GDM1 (cell line): ENCODE measurements at regions not wholly inside any gene's neighbourhood (a gene's known extent, or its start where the extent isn't known, plus 50 kb on each side); places are given as distances from the start of the nearest gene placed in this dataset.

ENCODE experiments used
- DNase-seq: peaks from one replicate; lab custom pipeline; 2025; lab: John Stamatoyannopoulos, UW

DNA sequence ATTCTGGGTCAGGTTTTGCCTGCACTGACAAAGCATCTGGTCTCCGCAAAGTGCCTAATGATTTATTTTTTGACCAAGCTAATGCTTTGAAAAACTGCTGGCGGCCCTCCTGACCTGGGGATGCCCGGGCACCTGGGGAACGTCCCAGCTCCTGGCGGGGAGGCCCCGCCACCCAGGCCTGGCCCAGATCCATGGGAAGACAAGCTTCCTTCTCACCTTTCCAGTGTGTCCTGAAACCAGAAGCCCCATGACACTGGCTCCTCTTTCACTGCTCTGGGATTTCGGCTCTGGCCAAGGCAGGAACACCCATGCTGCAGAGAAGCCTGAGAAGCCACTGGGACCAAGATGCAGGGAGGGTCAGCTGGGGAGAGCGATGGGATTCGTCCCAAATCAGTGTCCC lies 144.1 kb downstream of the SEC61B start:
- no peak for DNase-seq

DNA sequence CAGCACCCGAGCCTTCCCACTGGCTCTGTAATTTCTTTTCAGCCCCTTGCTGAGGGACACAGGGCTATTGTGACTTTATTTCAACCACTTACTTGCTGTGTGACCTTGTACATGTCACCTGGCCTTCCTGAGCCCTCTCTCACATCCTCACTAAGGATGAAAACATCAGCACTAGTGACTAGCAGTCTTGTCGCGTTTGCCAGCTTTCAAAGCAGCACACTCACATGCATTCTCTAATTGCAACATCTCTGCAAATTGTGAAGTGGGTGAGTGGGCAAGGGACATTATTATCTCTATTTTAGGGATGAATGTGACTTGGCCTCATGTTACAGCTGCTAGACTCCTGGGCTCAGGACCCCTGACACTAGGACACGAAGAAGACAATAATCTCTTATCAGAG lies 144.5 kb downstream of the SEC61B start:
- DNase-seq = no peak

DNA sequence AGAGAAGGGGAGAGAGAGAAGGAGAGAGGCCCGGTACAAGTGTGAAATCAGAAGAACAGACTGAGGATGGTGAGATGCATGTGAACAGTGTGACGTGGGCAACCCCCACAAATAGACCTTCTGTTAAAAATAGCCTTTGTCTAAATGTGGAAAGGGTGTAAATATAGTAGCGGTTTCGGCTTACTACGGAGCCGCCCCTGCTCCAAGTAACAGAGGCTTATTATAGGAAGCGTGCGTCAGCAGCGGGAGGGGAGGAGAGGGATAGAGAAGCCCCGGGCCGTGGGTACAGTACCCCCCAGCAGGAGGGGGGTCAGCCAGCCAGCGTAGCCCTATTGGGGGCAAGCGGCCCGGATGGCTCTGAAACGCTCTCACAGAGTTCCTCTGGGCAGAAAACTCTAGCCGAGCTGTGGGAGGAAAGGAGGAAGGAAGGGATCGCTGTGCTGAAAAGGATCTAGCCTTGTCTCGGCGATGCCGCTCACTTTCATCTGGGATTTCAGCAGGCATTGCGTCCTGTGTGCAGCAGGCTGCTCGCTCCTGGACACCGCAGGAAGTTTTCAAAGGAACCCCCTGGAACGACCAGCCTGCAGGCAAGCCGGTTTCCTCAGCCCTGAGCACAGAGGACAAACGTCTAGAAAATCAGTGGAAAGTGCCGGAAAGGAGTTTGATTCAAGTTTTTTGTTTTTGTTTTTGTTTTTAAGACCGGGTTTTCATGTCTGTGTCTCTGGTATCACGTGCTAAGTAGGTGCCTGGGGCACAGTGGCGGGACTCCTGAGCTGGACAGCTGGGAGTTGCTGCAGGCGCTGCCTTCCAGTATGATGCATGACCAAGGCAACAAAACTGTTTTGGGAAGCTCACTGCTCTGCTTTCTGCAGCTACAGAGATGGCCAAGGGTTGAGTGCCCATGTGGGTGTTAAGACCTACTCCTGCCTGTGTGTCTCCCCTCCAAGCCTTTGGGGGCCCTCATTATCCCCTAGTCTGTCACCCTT lies 146.6 kb downstream of the SEC61B start:
- DNase-seq = no peak

DNA sequence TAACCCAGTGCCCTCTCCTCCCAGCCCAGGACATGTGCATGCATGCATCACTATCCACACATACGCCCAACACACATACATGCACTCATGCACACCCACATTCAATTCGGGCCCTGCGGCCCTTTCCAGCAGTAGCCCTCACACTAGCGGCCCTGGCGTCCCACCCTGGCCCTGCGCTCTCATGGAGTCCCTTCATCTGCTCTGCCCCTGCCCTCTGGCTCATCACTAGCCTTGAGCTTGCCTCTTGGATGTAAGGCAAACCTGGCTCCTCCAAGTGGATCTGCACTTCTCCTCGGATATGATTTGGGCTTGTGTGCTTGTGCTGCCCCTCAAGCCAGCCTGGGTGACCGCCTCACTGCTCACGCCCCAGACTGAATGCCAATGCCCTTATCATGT lies 147.2 kb downstream of the SEC61B start:
- DNase-seq = no peak

DNA sequence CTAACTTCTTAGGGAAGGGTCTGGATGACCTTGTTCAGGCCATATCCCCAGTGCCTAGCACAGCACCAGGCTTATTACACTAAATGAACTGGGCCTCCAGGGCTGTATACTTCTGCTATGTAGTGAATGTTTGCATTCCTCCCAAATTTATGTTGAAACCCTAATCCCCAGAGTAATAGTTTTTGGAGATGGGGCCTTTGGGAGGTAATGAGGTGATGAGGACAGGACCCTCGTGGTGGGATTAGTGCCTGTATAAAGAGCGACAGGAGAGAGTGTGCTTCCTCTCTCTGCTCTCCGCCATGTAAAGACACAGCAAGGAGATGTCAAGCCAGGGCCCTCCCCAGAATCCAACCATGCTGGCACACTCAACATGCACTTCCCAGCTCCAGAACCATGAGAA lies 148.3 kb downstream of the SEC61B start:
- no peak for DNase-seq

DNA sequence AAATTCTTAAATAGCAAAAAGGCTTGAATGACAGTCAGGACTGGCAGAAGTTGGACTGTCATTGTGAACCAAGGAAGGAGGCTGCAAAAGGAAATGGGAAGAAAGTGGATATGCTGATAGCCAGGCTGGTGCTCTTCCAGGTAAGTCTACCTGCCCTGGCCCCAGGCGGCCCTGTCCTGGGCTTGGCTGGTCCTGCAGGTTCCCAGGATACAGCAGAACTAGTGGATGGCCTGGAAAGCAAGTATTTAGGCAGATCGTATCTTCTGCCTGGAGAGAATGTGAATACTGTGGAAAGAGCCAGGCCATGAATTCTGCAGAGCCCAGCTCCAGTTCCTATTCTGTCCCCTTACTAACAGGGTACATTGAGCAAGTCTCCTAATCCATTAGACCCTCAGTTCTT lies 149.3 kb downstream of the SEC61B start:
- DNase-seq = no peak

DNA sequence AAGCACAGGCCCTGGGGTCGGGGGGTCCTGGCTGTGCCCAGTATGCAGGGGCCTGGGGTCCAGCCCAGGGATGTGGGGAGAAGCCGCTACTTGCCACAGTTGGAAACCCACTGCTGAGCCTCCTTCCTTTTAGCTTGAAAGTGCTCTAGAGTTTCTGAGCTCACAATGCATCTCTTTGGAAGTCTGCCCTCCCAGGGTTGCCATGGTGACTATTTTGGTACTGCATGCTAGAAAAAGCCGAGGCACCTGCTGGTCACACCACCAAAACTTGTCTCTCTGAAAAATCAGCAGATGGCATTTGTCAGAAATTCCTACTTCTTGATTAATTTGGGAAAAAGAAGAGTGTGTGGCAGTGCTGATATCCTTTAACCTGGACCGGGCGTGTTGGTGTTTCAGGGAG lies 151.8 kb downstream of the SEC61B start:
- no peak for DNase-seq

DNA sequence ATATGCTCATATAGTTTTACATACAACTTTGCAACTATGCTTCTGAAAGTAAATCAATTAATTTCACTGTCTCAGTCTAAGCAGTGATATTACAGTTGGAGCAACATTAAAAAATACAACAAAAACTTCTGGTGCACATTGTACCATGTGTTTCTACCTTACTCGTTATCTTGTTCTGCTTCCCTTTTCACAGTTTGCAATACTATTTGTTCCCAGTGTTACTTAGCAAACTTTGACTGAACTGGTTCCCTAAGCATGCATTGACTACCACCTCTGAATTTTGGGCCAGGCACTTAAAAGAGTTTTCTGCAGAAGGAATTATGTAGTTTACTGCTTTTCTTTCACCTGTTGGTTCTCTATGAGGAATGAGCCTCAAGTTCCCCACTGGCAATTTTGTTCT lies 152.7 kb downstream of the SEC61B start:
- no peak for DNase-seq

DNA sequence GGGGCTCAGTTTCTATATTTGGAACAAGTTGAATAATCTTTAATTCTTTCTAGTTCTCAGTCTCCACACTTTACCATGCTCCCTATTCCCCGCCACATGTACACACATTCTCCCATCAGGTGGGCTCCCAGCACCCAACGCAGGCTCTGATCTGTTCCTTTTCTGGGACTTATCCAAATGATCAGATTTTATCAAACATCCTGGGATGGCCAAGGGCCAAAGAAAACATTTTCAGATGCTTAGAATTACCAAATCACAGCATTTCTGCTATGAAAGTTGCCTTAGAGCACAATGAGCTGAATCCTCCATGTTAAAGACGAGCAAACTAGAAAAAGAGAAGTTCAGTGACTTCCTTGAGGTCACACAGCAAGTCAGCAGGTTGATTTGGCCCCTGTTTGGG lies 153.4 kb downstream of the SEC61B start:
- no peak for DNase-seq

DNA sequence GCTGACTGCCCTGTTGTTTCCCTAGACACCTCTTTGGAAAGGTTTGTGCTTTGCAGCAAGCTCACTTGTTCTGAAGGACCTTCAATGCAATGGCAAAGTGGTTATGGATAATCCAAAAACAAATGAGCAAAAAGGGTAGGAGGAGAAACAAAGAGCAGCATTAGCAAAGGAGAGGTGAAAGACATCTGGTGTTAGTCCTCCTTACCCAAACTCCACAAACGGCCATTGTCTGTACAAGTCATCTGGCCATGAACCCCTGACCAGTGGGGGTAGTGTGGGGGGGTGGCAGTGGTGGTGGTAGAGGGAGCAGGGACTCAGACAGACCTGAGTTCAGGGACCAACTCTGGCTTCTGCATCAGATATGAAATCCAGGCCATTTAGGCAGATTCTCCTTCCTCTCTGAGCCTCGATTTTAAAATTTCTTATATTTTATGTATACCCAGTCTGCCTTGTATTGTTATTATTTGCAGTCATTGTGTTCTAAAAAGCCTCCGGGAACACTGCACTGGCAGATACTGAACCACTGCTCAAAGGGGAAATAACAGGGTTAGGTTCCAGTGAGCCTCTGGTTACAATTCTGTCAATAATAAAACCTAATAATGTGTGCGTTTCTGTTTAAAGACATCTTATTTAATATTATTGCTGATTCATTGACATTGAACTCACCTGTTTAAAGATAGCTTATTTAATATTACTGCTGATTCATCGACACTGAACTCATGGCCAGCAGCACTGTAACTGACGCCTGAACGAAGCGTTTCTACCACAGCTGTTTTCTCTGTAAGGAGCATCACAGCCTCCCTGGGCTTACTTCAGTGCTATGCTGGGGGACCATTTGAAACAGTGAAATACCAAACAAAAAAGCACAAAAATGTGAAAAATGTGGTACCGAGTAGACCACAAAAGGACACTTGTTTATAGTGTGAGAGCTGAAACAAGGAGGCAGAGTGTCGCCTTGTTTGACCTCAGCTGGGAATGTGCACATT lies 156.0 kb downstream of the SEC61B start:
- DNase-seq = no peak

DNA sequence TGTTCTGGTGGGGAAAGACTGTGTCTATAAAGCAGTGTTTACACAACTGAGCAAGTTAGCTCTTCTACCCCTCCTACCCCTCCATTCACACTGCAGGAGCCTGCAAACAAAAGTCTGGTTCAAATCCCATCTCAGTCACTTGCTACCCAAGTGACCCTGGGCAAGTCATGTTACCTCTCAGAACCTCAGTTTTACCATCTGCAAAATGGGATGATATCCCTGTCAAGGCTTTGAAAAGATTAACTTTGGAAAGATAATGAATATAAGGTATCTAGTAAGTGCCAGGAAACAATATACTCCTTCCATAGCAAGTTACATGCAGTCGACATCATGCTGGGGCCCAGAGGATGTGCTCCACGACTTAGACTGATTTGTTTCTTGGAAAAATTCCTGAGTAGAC lies 161.5 kb downstream of the SEC61B start:
- DNase-seq = no peak

DNA sequence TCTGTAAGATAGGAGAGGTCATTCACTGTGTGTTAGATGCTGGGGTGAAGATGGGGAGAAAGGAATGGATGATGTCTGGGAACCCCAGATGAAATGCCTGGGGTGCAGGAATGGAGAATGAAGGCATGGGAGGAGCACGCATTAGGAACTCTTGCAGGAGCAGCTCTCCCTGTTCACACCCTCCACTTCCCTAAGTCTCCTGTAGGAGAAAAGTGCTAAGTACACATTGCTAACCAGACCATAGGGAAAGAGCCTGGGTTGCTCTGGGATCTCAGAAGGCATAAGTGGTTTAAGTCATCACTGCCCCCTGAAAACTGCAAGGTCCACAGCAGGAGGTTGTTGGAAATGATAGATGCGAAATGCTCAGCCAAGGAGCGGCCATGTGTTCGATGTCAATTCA lies 163.1 kb downstream of the SEC61B start:
- DNase-seq = no peak

DNA sequence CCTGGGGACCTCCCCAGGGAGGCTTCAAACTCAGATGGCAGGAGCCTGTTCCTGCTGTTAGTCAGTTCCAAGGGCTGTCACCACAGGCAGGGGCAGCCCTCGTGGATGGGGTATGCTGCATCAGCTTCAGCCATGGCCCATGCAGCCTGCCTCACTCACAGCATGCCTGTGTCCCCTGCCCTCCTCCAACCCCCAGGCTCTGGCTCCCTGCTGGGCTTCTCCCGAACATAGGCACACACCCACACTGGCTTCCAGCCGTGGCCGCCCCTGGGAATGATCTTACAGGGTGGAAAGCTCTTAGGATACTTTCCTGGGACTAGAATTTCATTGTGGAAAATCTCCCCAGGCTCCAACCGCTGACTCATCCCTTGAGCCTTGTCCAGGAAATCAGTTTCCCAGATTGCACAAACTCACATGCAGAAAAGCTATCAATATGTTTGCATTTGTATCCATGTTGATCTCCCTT lies 163.8 kb downstream of the SEC61B start:
- no peak for DNase-seq

DNA sequence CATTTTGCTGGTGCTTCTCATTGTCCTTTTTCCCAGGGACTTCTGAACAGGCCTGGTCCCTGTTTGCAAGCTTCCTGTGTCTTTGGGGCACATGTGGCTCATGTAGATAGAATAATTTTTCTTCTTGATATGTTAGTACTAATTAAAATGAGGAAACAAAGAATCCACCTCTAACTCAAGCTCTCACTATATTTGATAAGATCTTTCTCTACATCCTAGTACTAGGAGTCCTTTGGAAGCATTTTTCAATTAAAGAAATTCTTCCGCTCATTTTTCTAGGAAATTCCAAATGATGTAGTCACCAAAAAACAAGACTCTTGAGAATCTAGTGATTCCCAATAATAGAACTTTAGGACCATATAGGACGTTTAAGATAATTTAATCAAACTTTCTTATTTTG lies 165.3 kb downstream of the SEC61B start:
- no peak for DNase-seq

DNA sequence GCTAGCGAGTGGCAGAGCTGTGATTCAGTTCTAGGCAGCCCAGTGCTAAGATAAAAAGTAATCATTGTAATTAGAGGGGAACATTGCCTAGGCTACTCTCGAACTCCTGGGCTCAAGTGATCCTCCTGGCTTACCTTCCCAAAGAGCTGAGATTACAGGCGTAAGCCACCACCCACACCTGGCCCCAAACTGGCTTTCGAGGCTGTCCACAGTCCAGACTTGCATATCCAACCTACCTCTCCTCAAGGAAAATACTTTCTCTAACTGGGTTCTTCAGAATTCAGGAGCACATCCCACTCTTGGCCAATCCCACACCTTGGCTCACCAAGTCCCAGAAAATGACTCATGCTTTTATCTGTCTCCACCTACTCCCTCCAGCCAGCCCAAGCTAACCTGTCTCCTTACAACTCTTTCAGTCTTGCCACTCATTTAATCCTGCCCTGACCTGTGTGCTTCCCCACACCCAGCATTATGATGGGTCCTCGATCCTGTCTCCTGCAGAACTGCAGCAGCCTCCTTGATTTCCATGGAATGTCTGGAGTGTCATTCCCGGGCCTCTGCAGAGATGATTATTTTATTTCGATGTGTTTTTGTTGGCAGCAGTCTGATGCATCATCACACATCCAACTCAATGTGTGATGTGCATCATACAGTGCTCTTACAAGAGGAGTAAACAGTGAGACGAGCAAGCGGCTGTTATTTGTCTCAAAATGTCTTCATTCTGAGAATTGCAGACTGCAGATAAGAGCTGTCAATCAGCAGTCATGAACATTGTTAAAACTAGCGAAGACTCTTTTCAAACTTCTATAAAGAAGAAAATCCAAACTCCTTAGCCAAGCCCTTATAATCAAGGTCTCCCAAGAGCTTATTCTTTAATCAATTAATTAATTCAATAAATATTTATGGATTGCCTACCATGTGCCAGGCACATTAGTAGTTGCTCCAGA lies 167.3 kb downstream of the SEC61B start:
- no peak for DNase-seq

DNA sequence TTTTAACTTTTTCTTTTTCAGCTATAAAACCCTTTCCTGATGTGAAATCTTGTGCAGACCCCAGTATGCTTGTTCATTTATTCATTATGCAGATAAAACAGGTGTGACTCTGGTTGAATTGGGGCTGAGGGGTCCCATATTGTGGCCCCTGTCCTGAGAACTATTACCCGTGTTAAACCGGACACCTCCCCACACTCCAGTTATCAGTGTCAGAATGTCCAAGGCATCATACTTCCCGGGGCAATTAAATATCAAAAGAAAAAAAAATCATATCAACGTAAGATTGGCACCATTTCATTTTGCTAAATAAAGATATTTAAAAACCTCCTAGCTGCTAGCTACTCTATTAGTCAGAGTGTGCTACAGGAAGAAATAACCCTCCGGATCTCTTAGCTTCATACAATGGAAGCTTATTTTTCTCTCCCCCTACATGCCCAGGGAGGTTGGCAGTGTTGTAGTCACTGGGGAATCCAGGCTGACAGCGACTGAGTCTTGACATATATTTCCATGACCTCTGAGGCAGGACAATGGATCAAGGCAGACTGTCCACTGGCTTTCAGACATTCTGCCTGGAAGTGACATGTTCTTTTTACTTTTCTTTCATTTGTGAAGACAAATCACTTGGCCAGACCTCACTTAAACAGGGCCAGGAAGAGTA lies 170.0 kb downstream of the SEC61B start:
- DNase-seq = no peak

DNA sequence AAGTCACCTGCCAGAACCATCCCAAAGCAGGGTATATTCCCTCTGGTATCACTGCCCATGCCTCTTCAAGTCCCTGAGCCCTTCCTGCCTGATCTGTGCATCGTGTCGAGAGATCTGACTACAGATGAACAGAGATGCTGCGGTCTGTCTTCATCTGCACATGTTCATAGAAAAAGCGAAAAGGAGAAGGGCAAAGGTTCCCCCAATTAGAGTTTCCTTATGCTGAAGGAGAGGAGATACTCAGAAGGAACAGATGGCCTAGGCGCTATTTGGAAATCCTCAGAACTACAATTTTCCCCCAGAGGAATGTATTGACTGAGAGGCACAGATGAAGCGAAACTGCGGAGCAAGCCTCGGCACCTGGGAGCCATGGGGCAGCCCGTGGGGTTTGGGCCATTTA lies 170.9 kb downstream of the SEC61B start:
- no peak for DNase-seq

DNA sequence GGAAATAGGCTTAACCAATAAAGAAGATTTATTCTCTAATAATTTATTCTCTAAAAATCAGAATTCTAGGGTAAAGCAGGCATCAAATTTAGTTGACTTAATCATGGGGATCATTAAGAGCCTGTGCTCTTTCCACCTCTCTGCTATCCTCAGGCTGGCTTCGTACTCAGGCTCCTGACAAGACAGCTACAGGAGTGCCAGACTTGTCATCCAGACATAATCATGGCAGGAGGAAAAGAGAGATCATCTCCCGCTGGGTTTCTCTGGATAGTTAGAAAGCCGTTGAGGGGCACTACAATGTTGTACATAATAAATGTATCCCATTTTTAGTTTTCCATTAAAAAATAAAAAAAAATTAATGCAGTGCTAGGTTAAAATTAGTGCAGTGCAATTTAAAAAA lies 171.9 kb downstream of the SEC61B start:
- no peak for DNase-seq

DNA sequence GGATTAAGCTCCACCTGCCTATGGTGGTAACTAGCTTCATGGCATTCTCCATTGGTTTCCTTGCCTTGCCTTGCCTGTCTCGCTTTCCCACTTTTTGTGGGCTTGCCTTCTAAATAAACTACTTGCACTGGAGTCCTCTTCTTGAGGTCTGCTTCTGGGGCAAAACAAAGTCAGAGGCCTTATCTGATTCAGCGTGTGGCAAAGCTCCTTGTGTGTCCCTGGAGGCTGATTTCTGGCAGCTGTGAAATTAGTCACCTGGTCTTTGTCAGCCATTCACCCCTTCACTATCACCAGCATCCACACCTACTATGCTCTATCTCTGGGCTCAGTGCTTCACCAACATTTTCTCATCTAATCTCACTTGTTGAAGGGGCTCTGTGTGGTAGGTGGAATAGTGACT lies 176.2 kb downstream of the SEC61B start:
- no peak for DNase-seq

DNA sequence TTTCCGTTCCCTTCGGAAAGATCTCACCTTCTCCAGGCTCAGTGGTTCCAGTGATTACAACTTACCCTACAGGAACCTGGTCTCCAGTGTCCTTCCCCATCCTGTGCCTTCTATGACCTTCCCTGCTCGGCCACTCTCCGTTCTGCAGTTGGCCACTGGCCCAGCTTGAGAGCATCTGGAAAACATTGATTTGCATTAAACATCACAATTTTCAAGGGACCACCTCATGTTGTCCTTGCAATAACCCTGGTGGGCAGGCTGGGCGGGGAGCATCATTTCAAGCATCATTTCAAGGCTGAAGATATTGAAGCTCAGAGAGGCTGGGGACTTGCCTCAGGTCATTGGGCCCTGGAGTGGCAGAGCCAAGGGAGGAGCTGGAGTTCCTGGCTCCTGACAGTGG lies 177.4 kb downstream of the SEC61B start:
- no peak for DNase-seq

DNA sequence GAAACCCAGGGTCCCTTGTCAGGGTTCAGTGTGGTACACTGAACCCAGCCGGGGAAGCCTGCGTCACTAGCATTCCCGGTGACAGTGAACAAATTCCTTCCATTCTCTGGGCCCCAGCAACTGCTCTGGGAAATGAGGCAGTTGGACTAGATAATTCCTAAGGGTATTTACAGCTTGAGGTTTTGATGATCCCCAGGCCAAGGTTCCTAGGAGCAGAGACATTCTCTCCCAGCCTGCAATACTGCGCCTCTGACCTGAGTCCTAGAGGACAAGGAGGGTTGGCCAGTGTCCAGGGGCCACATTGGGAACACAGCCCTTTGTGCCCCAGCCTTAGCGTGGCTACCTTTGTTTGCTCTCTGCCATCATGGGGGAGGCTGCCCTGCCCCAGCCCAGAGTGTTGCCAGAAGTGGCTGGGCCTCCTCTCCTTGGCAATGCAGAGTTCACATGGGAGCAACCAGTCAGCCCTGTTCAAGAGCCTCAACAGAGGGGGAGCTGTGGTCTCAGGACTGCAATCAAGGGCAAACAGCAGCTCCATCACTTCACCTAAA lies 178.2 kb downstream of the SEC61B start:
- DNase-seq = no peak
